ENCODE measurements at regions not wholly inside any gene's neighbourhood (a gene's known extent, or its start where the extent isn't known, plus 50 kb on each side); places are given as distances from the start of the nearest gene placed in this dataset.

- Mint-ChIP-seq H3K9me3 (no peaks in the 10 kb centered on the region), H3K4me3 (no peak overlapping the region), H3K36me3 (ENCODE audit: low read depth) (no peaks in the 10 kb centered on the region), H3K4me1 (no peaks in the 10 kb centered on the region), H3K27ac (peak overlapping the region; percentile 30), H3K27me3 (ENCODE audit: insufficient read depth) (peaks cover 2% of the 10 kb centered on the region)
- H3K4me3 ChIP-seq (ENCODE audit: low read length): no peak overlapping the region
- no peaks in the 10 kb centered on the region for H3K36me3 ChIP-seq (ENCODE audit: control insufficient read depth, insufficient read depth, low read length)
- peak; percentile 58 for DNase-seq
- TF ChIP-seq, protein P1, sequence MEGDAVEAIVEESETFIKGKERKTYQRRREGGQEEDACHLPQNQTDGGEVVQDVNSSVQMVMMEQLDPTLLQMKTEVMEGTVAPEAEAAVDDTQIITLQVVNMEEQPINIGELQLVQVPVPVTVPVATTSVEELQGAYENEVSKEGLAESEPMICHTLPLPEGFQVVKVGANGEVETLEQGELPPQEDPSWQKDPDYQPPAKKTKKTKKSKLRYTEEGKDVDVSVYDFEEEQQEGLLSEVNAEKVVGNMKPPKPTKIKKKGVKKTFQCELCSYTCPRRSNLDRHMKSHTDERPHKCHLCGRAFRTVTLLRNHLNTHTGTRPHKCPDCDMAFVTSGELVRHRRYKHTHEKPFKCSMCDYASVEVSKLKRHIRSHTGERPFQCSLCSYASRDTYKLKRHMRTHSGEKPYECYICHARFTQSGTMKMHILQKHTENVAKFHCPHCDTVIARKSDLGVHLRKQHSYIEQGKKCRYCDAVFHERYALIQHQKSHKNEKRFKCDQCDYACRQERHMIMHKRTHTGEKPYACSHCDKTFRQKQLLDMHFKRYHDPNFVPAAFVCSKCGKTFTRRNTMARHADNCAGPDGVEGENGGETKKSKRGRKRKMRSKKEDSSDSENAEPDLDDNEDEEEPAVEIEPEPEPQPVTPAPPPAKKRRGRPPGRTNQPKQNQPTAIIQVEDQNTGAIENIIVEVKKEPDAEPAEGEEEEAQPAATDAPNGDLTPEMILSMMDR (conservative IDR thresholded peaks at IDR 0.05): no peak
- no peaks in the 10 kb centered on the region for H3K9me3 ChIP-seq (ENCODE audit: control insufficient read depth, low read length)
- no peaks in the 10 kb centered on the region for H3K4me1 ChIP-seq (ENCODE audit: control insufficient read depth, insufficient read depth, low read length)
- no peaks in the 10 kb centered on the region for H3K27me3 ChIP-seq (ENCODE audit: control insufficient read depth, insufficient read depth, low read length, poor library complexity, severe bottlenecking)
- no peak overlapping the region for H3K9ac ChIP-seq (ENCODE audit: extremely low read depth, low read length, poor library complexity, severe bottlenecking)
- 82 to 84% methylated on average over 4 to 15 of the region's 15 CpGs for WGBS, 2 experiments (ENCODE audit: insufficient coverage in 1 of 2, insufficient read length in 1 of 2)
- H3K27ac ChIP-seq (ENCODE audit: low read depth, low read length): no peak overlapping the region
Measured at GRCh38 chr2:2837746-2838547, 506.9 kb upstream of the MYT1L start.

DNA sequence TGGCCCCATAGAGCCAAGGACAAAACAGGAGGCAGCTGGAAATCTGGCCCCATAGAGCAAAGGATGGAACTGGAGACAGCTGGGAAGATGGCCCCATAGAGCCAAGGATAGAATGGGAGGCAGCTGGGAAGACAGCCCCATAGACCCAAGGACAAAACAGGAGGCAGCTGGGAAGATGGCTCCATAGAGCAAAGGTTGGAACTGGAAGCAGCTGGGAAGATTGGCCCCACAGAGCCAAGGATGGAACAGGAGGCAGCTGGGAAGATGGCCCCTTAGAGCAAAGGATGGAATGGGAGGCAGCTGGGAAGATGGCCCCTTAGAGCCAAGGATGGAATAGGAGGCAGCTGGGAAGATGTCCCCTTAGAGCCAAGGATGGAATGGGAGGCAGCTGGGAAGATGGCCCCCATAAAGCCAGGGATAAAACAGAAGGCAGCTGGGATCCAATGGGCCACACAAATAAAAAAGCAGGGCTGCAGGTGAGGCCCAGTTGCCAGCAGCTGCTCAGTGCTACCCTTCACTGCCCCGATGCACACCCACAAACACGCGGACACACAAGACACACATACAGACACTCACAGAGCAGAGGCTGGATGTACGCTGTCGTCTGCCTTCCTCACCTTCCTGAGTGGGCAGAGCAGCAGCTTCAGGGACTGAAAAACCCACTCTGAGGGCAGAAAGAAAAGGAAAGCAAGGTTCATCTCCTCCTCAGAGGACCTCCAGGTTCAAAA is 505.4 kb upstream of the MYT1L start:
- no peak overlapping the region for H3K27ac ChIP-seq (ENCODE audit: low read depth, low read length)
- no peaks in the 10 kb centered on the region for H3K27me3 ChIP-seq (ENCODE audit: control insufficient read depth, insufficient read depth, low read length, poor library complexity, severe bottlenecking)
- H3K9me3 ChIP-seq (ENCODE audit: control insufficient read depth, low read length): no peaks in the 10 kb centered on the region
- H3K9ac ChIP-seq (ENCODE audit: extremely low read depth, low read length, poor library complexity, severe bottlenecking): no peak overlapping the region
- Mint-ChIP-seq H3K27me3 (ENCODE audit: insufficient read depth) (peaks cover 2% of the 10 kb centered on the region), H3K9me3 (no peaks in the 10 kb centered on the region), H3K4me3 (no peak overlapping the region), H3K27ac (no peak overlapping the region), H3K36me3 (ENCODE audit: low read depth) (no peaks in the 10 kb centered on the region), H3K4me1 (peaks cover under 1% of the 10 kb centered on the region)
- 0 to 70% methylated on average over 1 to 5 of the region's 5 CpGs for WGBS, 2 experiments (ENCODE audit: insufficient coverage in 1 of 2, insufficient read length in 1 of 2)
- H3K4me1 ChIP-seq (ENCODE audit: control insufficient read depth, insufficient read depth, low read length): no peaks in the 10 kb centered on the region
- DNase-seq: no peak
- no peak overlapping the region for H3K4me3 ChIP-seq (ENCODE audit: low read length)
- no peaks in the 10 kb centered on the region for H3K36me3 ChIP-seq (ENCODE audit: control insufficient read depth, insufficient read depth, low read length)
- TF ChIP-seq, protein P1 (conservative IDR thresholded peaks at IDR 0.05): no peak

DNA sequence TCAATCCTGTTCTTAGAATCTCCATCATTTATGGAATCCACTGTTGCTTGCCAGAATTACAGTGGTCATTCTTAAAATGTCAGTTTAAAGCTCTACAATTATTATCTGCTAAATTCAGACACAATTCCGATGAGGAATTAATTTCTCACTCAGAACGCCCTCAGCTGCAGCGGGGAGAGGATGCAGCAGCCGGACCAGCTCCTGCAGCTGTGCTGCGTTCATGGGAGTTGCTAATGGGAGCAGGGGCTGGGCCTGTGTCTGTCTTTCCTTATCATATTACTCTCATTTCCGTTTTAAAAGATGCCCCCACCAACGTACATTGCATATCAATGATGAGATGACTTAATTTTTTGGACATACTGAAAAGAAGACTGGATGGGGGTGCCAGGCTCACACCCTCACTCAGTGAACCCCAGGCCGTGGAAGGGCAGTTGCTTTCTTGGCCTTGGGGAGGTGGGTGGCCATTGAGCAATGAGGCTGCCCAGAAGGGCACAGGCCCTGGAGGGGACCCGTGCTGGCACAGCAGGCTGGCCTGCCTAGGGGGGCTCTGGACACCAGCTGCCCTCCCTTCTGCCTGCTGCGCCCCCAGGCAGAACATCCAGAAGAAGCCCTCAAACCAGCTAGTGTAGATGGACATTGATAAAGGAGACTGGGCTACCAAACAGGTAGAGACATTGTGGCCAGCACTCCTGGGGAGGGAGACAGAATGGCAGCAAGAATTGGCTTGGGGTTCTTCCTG is 503.6 kb upstream of the MYT1L start:
- peaks cover 2% of the 10 kb centered on the region for H3K4me1 Mint-ChIP-seq
- WGBS, 2 experiments (ENCODE audit: insufficient coverage in 1 of 2, insufficient read length in 1 of 2): 86 to 95% methylated on average over 5 to 10 of the region's 10 CpGs
- Histone ChIP-seq H3K4me1 (ENCODE audit: control insufficient read depth, insufficient read depth, low read length) (no peaks in the 10 kb centered on the region), H3K4me3 (ENCODE audit: low read length) (no peak overlapping the region), H3K9ac (ENCODE audit: extremely low read depth, low read length, poor library complexity, severe bottlenecking) (no peak overlapping the region), H3K27ac (ENCODE audit: low read depth, low read length) (no peak overlapping the region), H3K36me3 (ENCODE audit: control insufficient read depth, insufficient read depth, low read length) (no peaks in the 10 kb centered on the region), H3K27me3 (ENCODE audit: control insufficient read depth, insufficient read depth, low read length, poor library complexity, severe bottlenecking) (no peaks in the 10 kb centered on the region), H3K9me3 (ENCODE audit: control insufficient read depth, low read length) (no peaks in the 10 kb centered on the region)
- no peak overlapping the region for H3K27ac Mint-ChIP-seq
- peaks cover 2% of the 10 kb centered on the region for H3K27me3 Mint-ChIP-seq (ENCODE audit: insufficient read depth)
- H3K9me3 Mint-ChIP-seq: no peaks in the 10 kb centered on the region
- no peak for DNase-seq
- H3K36me3 Mint-ChIP-seq (ENCODE audit: low read depth): no peaks in the 10 kb centered on the region
- no peak overlapping the region for H3K4me3 Mint-ChIP-seq
- TF ChIP-seq, protein P1 (conservative IDR thresholded peaks at IDR 0.05): no peak
